ENCODE measurements at regions not wholly inside any gene's neighbourhood (a gene's known extent, or its start where the extent isn't known, plus 50 kb on each side); places are given as distances from the start of the nearest gene placed in this dataset.
"Not testable (repeated sequence)": the region's sequence is repeated elsewhere in the genome, so short reads cannot be mapped to it uniquely, and the experiment has no call there.

GRCh38 chrX:16060252-16060651 is 63.1 kb upstream of the GRPR start:
- no peak for DNase-seq
- no peak overlapping the region for H4K91ac ChIP-seq (ENCODE audit: low read depth, low read length)
- H2BK5ac ChIP-seq (ENCODE audit: low read depth, low read length, poor library complexity), result no peak overlapping the region
- H2BK12ac ChIP-seq (ENCODE audit: low read length), result no peak overlapping the region
- no peak overlapping the region for H3K27ac ChIP-seq (ENCODE audit: low read depth, low read length)
- H3K9me3 ChIP-seq (ENCODE audit: insufficient read depth, low read depth, low read length), result no peaks in the 10 kb centered on the region
- no peaks in the 10 kb centered on the region for H3K36me3 ChIP-seq (ENCODE audit: control insufficient read depth in 1 of 2, insufficient read depth in 2 of 2, low read length in 2 of 2)
- no peak overlapping the region for H3K4me2 ChIP-seq (ENCODE audit: low read length)
- no CpG with 5 or more reads among the region's 2 CpGs for WGBS (ENCODE audit: extremely low coverage, insufficient coverage, insufficient read length)
- no peaks in the 10 kb centered on the region for H3K79me1 ChIP-seq (ENCODE audit: low read length)
- H3K4me3 ChIP-seq (ENCODE audit: low read depth, low read length), result no peak overlapping the region
- H4K8ac ChIP-seq (ENCODE audit: low read depth, low read length), result no peak overlapping the region
- H3K14ac ChIP-seq (ENCODE audit: low read length), result no peak overlapping the region
- H3K18ac ChIP-seq (ENCODE audit: low read length), result no peak overlapping the region
- no peak overlapping the region for H2AK5ac ChIP-seq (ENCODE audit: low read length)
- no peaks in the 10 kb centered on the region for H3K79me2 ChIP-seq (ENCODE audit: control insufficient read depth, insufficient read depth, low read length, poor library complexity)
- H3K4me1 ChIP-seq (ENCODE audit: control insufficient read depth in 1 of 2, insufficient read depth in 2 of 2, low read length in 2 of 2), result peaks cover 0 to 4% of the 10 kb centered on the region in 2 experiments
- no peak overlapping the region for H2BK120ac ChIP-seq (ENCODE audit: insufficient read depth, low read length, poor library complexity)
- no peaks in the 10 kb centered on the region for H3K27me3 ChIP-seq (ENCODE audit: insufficient read depth, low read length)
- H3K9ac ChIP-seq (ENCODE audit: low read length), result no peak overlapping the region
- H3K23ac ChIP-seq (ENCODE audit: low read length), result no peak overlapping the region
- H3K4ac ChIP-seq (ENCODE audit: low read depth, low read length), result no peak overlapping the region
- no peak overlapping the region for H2AFZ ChIP-seq (ENCODE audit: insufficient read depth, low read length, poor library complexity)
- H4K12ac ChIP-seq (ENCODE audit: low read depth, low read length), result no peak overlapping the region

GRCh38 chrX:16049126-16049525 is 74.2 kb upstream of the GRPR start:
- H2BK120ac ChIP-seq (ENCODE audit: insufficient read depth, low read length, poor library complexity); H3K27ac ChIP-seq (ENCODE audit: low read depth, low read length); H3K36me3 ChIP-seq (ENCODE audit: control insufficient read depth in 1 of 2, insufficient read depth in 2 of 2, low read length in 2 of 2); H4K91ac ChIP-seq (ENCODE audit: low read depth, low read length); H2AK5ac ChIP-seq (ENCODE audit: low read length); H2BK12ac ChIP-seq (ENCODE audit: low read length); H3K4me3 ChIP-seq (ENCODE audit: low read depth, low read length); H3K23ac ChIP-seq (ENCODE audit: low read length); H3K14ac ChIP-seq (ENCODE audit: low read length); H4K12ac ChIP-seq (ENCODE audit: low read depth, low read length); H3K9me3 ChIP-seq (ENCODE audit: insufficient read depth, low read depth, low read length); H3K4ac ChIP-seq (ENCODE audit: low read depth, low read length); H3K27me3 ChIP-seq (ENCODE audit: insufficient read depth, low read length); DNase-seq; H4K8ac ChIP-seq (ENCODE audit: low read depth, low read length); H3K4me2 ChIP-seq (ENCODE audit: low read length); H2BK5ac ChIP-seq (ENCODE audit: low read depth, low read length, poor library complexity); H3K4me1 ChIP-seq (ENCODE audit: control insufficient read depth in 1 of 2, insufficient read depth in 2 of 2, low read length in 2 of 2); H2AFZ ChIP-seq (ENCODE audit: insufficient read depth, low read length, poor library complexity); H3K79me1 ChIP-seq (ENCODE audit: low read length); H3K9ac ChIP-seq (ENCODE audit: low read length); H3K18ac ChIP-seq (ENCODE audit: low read length); H3K79me2 ChIP-seq (ENCODE audit: control insufficient read depth, insufficient read depth, low read length, poor library complexity): not testable (repeated sequence)
- WGBS (ENCODE audit: extremely low coverage, insufficient coverage, insufficient read length), result no CpG with 5 or more reads among the region's 9 CpGs

GRCh38 chrX:16042980-16043379 is 80.4 kb upstream of the GRPR start:
- Histone ChIP-seq H3K18ac (ENCODE audit: low read length) (no peak overlapping the region), H3K79me2 (ENCODE audit: control insufficient read depth, insufficient read depth, low read length, poor library complexity) (no peaks in the 10 kb centered on the region), H2BK5ac (ENCODE audit: low read depth, low read length, poor library complexity) (no peak overlapping the region), H2AK5ac (ENCODE audit: low read length) (no peak overlapping the region), H4K12ac (ENCODE audit: low read depth, low read length) (no peak overlapping the region), H3K4me3 (ENCODE audit: low read depth, low read length) (no peak overlapping the region), H3K14ac (ENCODE audit: low read length) (no peak overlapping the region), H3K27me3 (ENCODE audit: insufficient read depth, low read length) (no peaks in the 10 kb centered on the region), H3K4ac (ENCODE audit: low read depth, low read length) (no peak overlapping the region), H3K9me3 (ENCODE audit: insufficient read depth, low read depth, low read length) (no peaks in the 10 kb centered on the region), H3K23ac (ENCODE audit: low read length) (no peak overlapping the region), H2BK120ac (ENCODE audit: insufficient read depth, low read length, poor library complexity) (no peak overlapping the region), H3K79me1 (ENCODE audit: low read length) (no peaks in the 10 kb centered on the region), H3K4me2 (ENCODE audit: low read length) (no peak overlapping the region), H4K8ac (ENCODE audit: low read depth, low read length) (no peak overlapping the region), H3K4me1 (ENCODE audit: control insufficient read depth in 1 of 2, insufficient read depth in 2 of 2, low read length in 2 of 2) (no peaks in the 10 kb centered on the region), H2BK12ac (ENCODE audit: low read length) (no peak overlapping the region), H4K91ac (ENCODE audit: low read depth, low read length) (no peak overlapping the region), H2AFZ (ENCODE audit: insufficient read depth, low read length, poor library complexity) (no peak overlapping the region), H3K9ac (ENCODE audit: low read length) (no peak overlapping the region), H3K36me3 (ENCODE audit: control insufficient read depth in 1 of 2, insufficient read depth in 2 of 2, low read length in 2 of 2) (no peaks in the 10 kb centered on the region), H3K27ac (ENCODE audit: low read depth, low read length) (no peak overlapping the region)
- DNase-seq, result no peak
- WGBS (ENCODE audit: extremely low coverage, insufficient coverage, insufficient read length), result no CpG with 5 or more reads among the region's 1 CpG

- H2AK5ac ChIP-seq (ENCODE audit: low read length), result no peak overlapping the region
- H4K91ac ChIP-seq (ENCODE audit: low read depth, low read length), result no peak overlapping the region
- no peaks in the 10 kb centered on the region for H3K79me1 ChIP-seq (ENCODE audit: low read length)
- H3K4ac ChIP-seq (ENCODE audit: low read depth, low read length), result no peak overlapping the region
- H3K23ac ChIP-seq (ENCODE audit: low read length), result no peak overlapping the region
- no peaks in the 10 kb centered on the region for H3K4me1 ChIP-seq (ENCODE audit: control insufficient read depth in 1 of 2, insufficient read depth in 2 of 2, low read length in 2 of 2)
- H3K36me3 ChIP-seq (ENCODE audit: control insufficient read depth in 1 of 2, insufficient read depth in 2 of 2, low read length in 2 of 2), result no peaks in the 10 kb centered on the region
- H3K4me3 ChIP-seq (ENCODE audit: low read depth, low read length), result no peak overlapping the region
- no peak overlapping the region for H3K27ac ChIP-seq (ENCODE audit: low read depth, low read length)
- no peaks in the 10 kb centered on the region for H3K79me2 ChIP-seq (ENCODE audit: control insufficient read depth, insufficient read depth, low read length, poor library complexity)
- no peak overlapping the region for H4K12ac ChIP-seq (ENCODE audit: low read depth, low read length)
- no peak overlapping the region for H3K18ac ChIP-seq (ENCODE audit: low read length)
- H3K9ac ChIP-seq (ENCODE audit: low read length), result no peak overlapping the region
- no peak overlapping the region for H3K14ac ChIP-seq (ENCODE audit: low read length)
- H4K8ac ChIP-seq (ENCODE audit: low read depth, low read length), result no peak overlapping the region
- no peaks in the 10 kb centered on the region for H3K27me3 ChIP-seq (ENCODE audit: insufficient read depth, low read length)
- no peaks in the 10 kb centered on the region for H3K9me3 ChIP-seq (ENCODE audit: insufficient read depth, low read depth, low read length)
- no peak for DNase-seq
- no CpG with 5 or more reads among the region's 1 CpG for whole genome bisulfite sequencing (ENCODE audit: extremely low coverage, insufficient coverage, insufficient read length)
- H2BK12ac ChIP-seq (ENCODE audit: low read length), result no peak overlapping the region
- no peak overlapping the region for H2AFZ ChIP-seq (ENCODE audit: insufficient read depth, low read length, poor library complexity)
- no peak overlapping the region for H2BK5ac ChIP-seq (ENCODE audit: low read depth, low read length, poor library complexity)
- no peak overlapping the region for H3K4me2 ChIP-seq (ENCODE audit: low read length)
- H2BK120ac ChIP-seq (ENCODE audit: insufficient read depth, low read length, poor library complexity), result no peak overlapping the region
These were observed 83.5 kb upstream of the GRPR start for GRCh38 chrX:16039834-16040233.

- no peak overlapping the region for H3K4me3 ChIP-seq (ENCODE audit: low read depth, low read length)
- H3K4me1 ChIP-seq (ENCODE audit: control insufficient read depth in 1 of 2, insufficient read depth in 2 of 2, low read length in 2 of 2), result no peaks in the 10 kb centered on the region
- no peak overlapping the region for H4K12ac ChIP-seq (ENCODE audit: low read depth, low read length)
- no peak overlapping the region for H2BK120ac ChIP-seq (ENCODE audit: insufficient read depth, low read length, poor library complexity)
- no peak overlapping the region for H2BK12ac ChIP-seq (ENCODE audit: low read length)
- H2AK5ac ChIP-seq (ENCODE audit: low read length), result no peak overlapping the region
- H3K9me3 ChIP-seq (ENCODE audit: insufficient read depth, low read depth, low read length), result no peaks in the 10 kb centered on the region
- H3K79me1 ChIP-seq (ENCODE audit: low read length), result no peaks in the 10 kb centered on the region
- H4K8ac ChIP-seq (ENCODE audit: low read depth, low read length), result no peak overlapping the region
- H3K14ac ChIP-seq (ENCODE audit: low read length), result no peak overlapping the region
- H3K79me2 ChIP-seq (ENCODE audit: control insufficient read depth, insufficient read depth, low read length, poor library complexity), result no peaks in the 10 kb centered on the region
- H3K23ac ChIP-seq (ENCODE audit: low read length), result no peak overlapping the region
- H3K4ac ChIP-seq (ENCODE audit: low read depth, low read length), result no peak overlapping the region
- H4K91ac ChIP-seq (ENCODE audit: low read depth, low read length), result no peak overlapping the region
- no peak overlapping the region for H2BK5ac ChIP-seq (ENCODE audit: low read depth, low read length, poor library complexity)
- no peak overlapping the region for H2AFZ ChIP-seq (ENCODE audit: insufficient read depth, low read length, poor library complexity)
- no peak overlapping the region for H3K4me2 ChIP-seq (ENCODE audit: low read length)
- no peak overlapping the region for H3K27ac ChIP-seq (ENCODE audit: low read depth, low read length)
- H3K36me3 ChIP-seq (ENCODE audit: control insufficient read depth in 1 of 2, insufficient read depth in 2 of 2, low read length in 2 of 2), result no peaks in the 10 kb centered on the region
- no peak overlapping the region for H3K9ac ChIP-seq (ENCODE audit: low read length)
- no peak for DNase-seq
- no peak overlapping the region for H3K18ac ChIP-seq (ENCODE audit: low read length)
- no peaks in the 10 kb centered on the region for H3K27me3 ChIP-seq (ENCODE audit: insufficient read depth, low read length)
These were observed 84.0 kb upstream of the GRPR start for GRCh38 chrX:16039363-16039762.

All from trophoblast cell (in vitro differentiated cells and primary cell).